IPS-18c (cell line): ENCODE measurements at regions not wholly inside any gene's neighbourhood (a gene's known extent, or its start where the extent isn't known, plus 50 kb on each side); places are given as distances from the start of the nearest gene placed in this dataset.

Experiments used
- H3K4me3 ChIP-seq: 2 replicates; pipeline ENCODE4 v1.7.0; 2013; ENCODE audit warnings: low read depth, mild to moderate bottlenecking, low read length, moderate library complexity; ENCODE audit not compliant: insufficient read depth
- H3K9me3 ChIP-seq: one replicate; pipeline ENCODE4 v1.6.1; 2013; ENCODE audit warnings: mild to moderate bottlenecking, low read length, moderate library complexity; ENCODE audit not compliant: control insufficient read depth, insufficient read depth

GRCh38 chr16:65495106-65495505, 373.2 kb upstream of the CDH11 start:
- H3K4me3 ChIP-seq: no peak overlapping the region
- no peaks in the 10 kb centered on the region for H3K9me3 ChIP-seq

- Histone ChIP-seq H3K4me3 (no peak overlapping the region), H3K9me3 (no peaks in the 10 kb centered on the region)
Measured at GRCh38 chr16:65494609-65495008, 372.7 kb upstream of the CDH11 start.

GRCh38 chr16:65494080-65494479, 372.2 kb upstream of the CDH11 start:
- Histone ChIP-seq H3K4me3 (no peak overlapping the region), H3K9me3 (no peaks in the 10 kb centered on the region)

GRCh38 chr16:65490286-65490685, 368.4 kb upstream of the CDH11 start:
- H3K9me3 ChIP-seq: no peaks in the 10 kb centered on the region

GRCh38 chr16:65489531-65490023, 367.7 kb upstream of the CDH11 start:
- Histone ChIP-seq H3K4me3 (no peak overlapping the region), H3K9me3 (no peaks in the 10 kb centered on the region)

More at GRCh38 chr16:65490286-65490685, 368.4 kb upstream of the CDH11 start:
- no peak overlapping the region for H3K4me3 ChIP-seq

- no peak overlapping the region for H3K4me3 ChIP-seq
- H3K9me3 ChIP-seq: no peaks in the 10 kb centered on the region
Measured at GRCh38 chr16:65487231-65487630, 365.4 kb upstream of the CDH11 start.

- Histone ChIP-seq H3K9me3 (no peaks in the 10 kb centered on the region), H3K4me3 (no peak overlapping the region)
Measured at GRCh38 chr16:65481956-65482355, 360.1 kb upstream of the CDH11 start.

GRCh38 chr16:65480281-65481091, 358.6 kb upstream of the CDH11 start:
- H3K9me3 ChIP-seq: no peaks in the 10 kb centered on the region

GRCh38 chr16:65476448-65476955, 354.6 kb upstream of the CDH11 start:
- H3K9me3 ChIP-seq: no peaks in the 10 kb centered on the region
- no peak overlapping the region for H3K4me3 ChIP-seq

More at GRCh38 chr16:65480281-65481091, 358.6 kb upstream of the CDH11 start:
- H3K4me3 ChIP-seq: no peak overlapping the region

GRCh38 chr16:65473699-65474098, 351.8 kb upstream of the CDH11 start:
- no peak overlapping the region for H3K4me3 ChIP-seq
- no peaks in the 10 kb centered on the region for H3K9me3 ChIP-seq

- Histone ChIP-seq H3K4me3 (no peak overlapping the region), H3K9me3 (no peaks in the 10 kb centered on the region)
Measured at GRCh38 chr16:65469116-65469515, 347.3 kb upstream of the CDH11 start.

- H3K9me3 ChIP-seq: no peaks in the 10 kb centered on the region
- H3K4me3 ChIP-seq: no peak overlapping the region
Measured at GRCh38 chr16:65468133-65468532, 346.3 kb upstream of the CDH11 start.

GRCh38 chr16:65463652-65464260, 341.9 kb upstream of the CDH11 start:
- no peak overlapping the region for H3K4me3 ChIP-seq
- H3K9me3 ChIP-seq: no peaks in the 10 kb centered on the region

- Histone ChIP-seq H3K9me3 (no peaks in the 10 kb centered on the region), H3K4me3 (no peak overlapping the region)
Measured at GRCh38 chr16:65457084-65457483, 335.2 kb upstream of the CDH11 start.

GRCh38 chr16:65455761-65456160, 333.9 kb upstream of the CDH11 start:
- H3K9me3 ChIP-seq: no peaks in the 10 kb centered on the region
- H3K4me3 ChIP-seq: no peak overlapping the region

GRCh38 chr16:65453646-65454045, 331.8 kb upstream of the CDH11 start:
- H3K4me3 ChIP-seq: no peak overlapping the region
- no peaks in the 10 kb centered on the region for H3K9me3 ChIP-seq

- H3K4me3 ChIP-seq: no peak overlapping the region
- H3K9me3 ChIP-seq: peaks cover 2% of the 10 kb centered on the region
Measured at GRCh38 chr16:65449526-65449925, 327.7 kb upstream of the CDH11 start.

- peaks cover 2% of the 10 kb centered on the region for H3K9me3 ChIP-seq
- no peak overlapping the region for H3K4me3 ChIP-seq
Measured at GRCh38 chr16:65446427-65446826, 324.6 kb upstream of the CDH11 start.
